GM18511 (cell line): ENCODE measurements at regions not wholly inside any gene's neighbourhood (a gene's known extent, or its start where the extent isn't known, plus 50 kb on each side); places are given as distances from the start of the nearest gene placed in this dataset.
"Not testable (repeated sequence)": the region's sequence is repeated elsewhere in the genome, so short reads cannot be mapped to it uniquely, and the experiment has no call there.

Source experiments
- ATAC-seq: cut with Tn5 transposase; IDR thresholded peaks from one replicate; pipeline ENCODE4 v1.9.1; 2021; ENCODE audit warnings: mild to moderate bottlenecking, moderate library complexity; ENCODE audit not compliant: unreplicated experiment

DNA sequence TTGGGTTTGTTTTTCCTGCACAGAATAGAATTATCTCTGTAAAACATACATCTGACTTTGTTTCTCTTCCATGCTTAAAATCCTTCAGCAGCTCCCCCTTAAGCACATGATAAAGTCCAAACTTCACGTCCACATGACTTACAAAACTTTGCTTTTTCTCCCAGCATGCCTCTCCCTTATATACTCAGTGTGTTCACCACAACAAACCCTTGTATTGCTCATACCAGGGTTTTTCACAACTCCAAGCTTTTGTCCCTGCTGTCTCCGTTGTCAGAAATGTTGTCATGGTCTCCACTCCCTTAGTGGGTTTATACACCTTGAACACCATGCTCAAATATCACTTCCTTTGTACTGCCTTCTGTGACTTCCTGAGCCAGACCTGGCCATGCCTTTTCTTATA is 91.1 kb upstream of the MITF start:
- ATAC-seq, result no peak

DNA sequence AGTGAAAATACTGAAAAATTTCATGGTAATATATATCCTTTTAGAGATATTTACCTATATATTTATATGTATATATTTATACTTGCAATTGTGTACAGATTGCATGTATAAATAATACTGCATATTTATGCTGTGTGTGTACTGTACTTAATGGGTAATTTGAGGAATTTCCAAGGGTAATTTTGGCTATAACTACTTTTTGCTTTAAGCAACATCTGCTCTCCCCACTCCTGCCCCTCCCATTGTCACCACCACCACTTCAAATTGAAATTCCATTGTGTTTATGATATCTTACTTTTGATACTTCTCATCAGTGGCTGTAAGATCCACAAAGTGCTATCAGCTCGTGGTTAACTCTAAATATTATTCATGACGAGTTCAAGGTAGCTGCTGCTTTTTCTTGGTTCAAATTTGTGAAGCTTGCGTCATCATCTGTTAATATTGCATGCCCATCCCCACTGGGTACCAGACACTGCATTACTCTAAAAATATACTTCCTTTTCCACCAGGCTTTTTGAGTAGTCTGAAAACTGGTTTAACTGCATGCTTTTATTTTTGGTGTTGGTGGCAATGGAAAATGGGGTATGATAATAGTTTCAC is 91.7 kb upstream of the MITF start:
- ATAC-seq, result no peak

DNA sequence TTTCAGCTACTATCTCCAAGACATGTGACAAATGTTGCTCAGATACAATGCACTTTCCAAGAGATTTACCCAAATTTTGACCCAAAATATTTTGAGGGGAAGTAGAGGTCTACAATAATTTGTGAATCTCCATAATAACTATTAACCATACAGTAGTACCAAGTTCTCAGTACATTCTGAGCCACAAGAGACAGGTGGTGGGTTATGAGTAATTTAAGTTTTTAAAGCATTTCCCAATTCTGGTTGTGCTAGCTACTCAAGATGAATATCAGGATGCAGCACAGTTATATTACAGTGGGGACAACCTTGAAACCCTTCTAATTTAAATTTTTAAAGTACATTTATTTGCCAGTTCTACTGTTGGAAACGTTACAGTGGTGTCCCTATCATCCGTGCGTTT is 92.2 kb upstream of the MITF start:
- ATAC-seq, result no peak

DNA sequence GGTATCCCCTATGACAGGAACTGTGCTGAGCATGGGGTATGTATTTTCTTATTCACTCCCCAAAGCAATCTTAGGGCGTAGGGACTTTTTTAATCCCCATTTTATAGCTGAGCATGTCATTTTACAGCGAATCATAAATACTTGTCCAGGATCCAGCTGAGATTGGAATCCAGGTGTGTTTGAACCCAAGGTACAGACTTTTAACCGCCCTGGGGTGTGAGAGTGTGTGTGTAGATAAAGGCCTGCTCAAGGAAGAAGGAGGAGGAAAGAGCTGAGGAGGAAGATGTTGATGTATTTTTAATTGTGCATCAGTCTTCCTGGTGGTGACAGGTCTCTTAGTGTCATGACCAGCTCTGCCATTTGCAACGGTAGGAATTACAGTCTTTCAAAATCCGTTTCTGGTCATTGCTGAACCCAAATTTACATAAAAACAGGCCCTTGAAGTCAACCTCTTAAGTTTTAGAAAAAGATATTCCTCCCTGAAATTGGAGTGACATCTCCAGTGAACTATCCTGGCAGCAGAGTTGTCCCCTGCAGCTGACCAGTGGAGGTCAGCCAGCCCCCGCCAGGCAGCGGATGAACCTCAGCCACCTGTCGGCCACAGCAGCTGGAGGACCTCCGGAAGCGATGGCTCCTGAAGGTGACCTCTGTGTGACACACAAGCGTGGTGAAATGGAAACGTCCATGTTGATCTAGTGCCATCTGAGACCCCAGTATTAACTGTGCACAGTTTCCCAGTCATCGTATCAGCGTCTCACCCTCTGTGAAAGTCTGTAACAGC is 92.8 kb upstream of the MITF start:
- ATAC-seq, result no peak

- ATAC-seq, result no peak
Measured at GRCh38 chr3:69642606-69643005, 96.7 kb upstream of the MITF start.

DNA sequence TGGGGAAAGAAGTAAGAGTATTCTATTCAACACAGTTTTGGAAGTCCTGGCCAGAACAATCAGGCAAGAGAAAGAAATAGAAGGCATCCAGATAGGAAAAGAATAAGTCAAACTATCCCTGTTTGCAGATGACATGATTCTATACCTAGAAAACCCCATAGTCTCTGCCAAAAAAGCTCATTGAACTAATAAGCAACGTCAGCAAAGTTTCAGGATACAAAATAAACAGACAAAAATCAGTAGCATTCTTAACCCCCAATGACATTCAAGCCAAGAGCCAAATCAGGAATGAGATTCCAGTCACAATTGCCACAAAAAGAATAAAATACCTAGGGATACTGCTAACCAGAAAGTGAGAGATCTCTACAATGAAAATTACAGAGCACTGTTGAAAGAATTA is 99.4 kb upstream of the MITF start:
- no peak for ATAC-seq

DNA sequence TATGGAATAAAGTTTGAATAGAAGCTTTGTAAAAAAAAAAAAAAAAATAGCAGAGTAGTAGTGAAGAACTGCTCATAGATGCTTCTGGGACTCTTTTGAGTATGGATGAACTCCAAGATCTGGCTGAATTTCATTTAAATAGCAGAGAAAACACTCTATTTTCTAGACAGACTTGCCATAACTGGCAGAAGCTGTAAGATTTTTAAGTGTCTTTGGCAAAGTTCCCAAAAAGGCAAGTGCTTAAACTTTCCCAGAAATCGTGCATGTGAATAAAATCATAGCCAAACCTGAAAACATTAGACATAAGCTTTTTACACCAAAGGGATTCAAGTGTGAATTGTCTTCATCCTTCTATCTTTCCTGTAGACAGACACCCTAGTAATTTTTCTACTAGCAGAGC is 110.3 kb upstream of the MITF start:
- ATAC-seq, result no peak

DNA sequence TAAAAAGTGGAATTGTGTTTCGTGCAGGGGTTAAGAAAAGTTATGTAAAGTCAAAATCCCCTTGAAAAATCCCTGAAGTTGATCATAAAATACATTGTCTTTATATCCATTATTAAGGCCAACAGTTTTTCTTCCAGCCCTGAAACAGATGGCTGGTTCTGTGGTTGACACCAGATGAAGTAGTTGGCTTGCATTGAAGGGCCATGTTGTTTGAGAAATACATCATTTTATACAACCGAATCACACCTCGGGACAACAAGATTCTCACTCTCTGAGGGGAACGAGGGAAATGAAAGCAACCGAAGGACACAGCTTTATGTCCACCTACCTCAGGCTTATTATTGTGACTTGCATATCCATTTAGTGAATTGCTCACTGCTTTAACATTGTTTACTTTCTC is 126.0 kb upstream of the MITF start:
- no peak for ATAC-seq

DNA sequence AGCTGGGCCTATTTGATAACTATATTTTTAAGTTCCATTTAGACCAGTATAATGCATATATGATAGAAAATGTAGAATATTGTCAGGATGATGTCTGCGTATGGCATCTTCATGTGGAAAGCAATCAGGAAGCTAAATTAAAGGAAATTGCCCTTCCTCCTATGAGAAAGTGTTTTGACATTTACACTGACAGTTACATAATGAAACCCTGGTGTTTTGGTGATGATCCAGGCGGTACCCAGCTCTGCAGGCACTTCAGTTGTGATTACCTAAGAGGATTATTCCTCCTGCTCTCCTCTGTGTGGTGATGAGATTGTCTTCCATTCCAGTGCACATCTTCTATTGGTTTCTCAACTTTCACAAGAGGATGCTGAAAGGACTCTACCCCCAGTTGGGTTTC is 126.5 kb upstream of the MITF start:
- ATAC-seq, result no peak

DNA sequence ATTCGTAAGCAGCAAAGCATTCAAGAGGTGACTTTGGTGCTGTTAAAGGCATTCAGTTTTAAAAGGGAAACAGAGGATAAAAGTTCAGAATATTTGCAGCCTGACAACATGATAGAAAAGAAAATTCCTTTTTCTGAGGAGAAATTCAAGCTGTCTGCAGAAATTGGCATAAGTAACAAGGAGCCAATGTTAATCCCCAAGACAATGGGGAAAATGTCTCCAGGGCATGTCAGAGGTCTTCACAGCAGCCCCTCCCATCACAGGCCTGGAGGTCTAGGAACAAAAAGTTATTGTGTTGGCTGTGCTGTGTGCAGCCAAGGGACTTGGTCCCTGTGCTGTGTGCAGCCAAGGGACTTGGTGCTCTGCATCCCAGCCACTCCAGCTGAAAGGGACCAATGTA is 129.7 kb upstream of the MITF start:
- ATAC-seq, result not testable (repeated sequence)

DNA sequence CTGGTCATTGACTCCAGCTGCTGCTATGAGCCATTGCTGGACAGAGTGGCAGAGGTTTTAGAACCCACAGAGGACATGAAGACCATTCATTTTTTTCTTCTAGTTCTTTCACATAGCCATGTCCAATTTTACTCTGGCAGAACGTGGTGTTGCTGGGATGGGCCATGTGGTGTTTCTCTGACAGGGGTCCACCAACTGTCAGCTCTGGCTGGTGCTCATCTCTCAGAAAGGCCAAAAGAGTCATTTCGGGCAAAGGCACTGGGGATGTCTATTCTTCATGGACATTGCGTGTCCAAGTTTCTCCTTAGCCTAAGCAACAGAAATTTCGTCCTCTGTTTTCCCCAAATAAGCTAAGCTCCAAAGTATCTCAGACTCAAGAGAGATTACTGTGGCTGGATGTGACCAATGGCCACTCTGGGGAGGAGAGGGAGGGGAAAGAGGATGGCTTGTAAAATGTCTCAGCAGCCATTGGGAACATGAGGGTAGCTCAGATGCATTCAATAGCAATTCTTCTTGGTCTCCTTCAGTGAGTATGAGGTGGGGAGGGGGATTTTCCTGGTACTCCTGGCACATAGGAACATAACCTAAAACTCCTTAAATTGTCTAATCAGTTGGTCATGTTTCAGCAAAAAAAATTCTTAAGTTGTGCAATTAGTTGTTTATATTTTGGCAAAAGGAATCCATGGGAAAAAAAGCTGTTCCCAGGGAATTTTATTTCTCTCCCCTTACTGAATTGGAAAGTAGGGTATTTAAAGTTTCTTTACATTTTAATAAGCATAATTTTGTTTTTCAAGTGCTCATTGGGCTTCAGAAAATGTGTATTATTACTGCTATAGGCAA is 131.6 kb upstream of the MITF start:
- no peak for ATAC-seq

- no peak for ATAC-seq
Measured at GRCh38 chr3:69605867-69606266, 133.4 kb upstream of the MITF start.

DNA sequence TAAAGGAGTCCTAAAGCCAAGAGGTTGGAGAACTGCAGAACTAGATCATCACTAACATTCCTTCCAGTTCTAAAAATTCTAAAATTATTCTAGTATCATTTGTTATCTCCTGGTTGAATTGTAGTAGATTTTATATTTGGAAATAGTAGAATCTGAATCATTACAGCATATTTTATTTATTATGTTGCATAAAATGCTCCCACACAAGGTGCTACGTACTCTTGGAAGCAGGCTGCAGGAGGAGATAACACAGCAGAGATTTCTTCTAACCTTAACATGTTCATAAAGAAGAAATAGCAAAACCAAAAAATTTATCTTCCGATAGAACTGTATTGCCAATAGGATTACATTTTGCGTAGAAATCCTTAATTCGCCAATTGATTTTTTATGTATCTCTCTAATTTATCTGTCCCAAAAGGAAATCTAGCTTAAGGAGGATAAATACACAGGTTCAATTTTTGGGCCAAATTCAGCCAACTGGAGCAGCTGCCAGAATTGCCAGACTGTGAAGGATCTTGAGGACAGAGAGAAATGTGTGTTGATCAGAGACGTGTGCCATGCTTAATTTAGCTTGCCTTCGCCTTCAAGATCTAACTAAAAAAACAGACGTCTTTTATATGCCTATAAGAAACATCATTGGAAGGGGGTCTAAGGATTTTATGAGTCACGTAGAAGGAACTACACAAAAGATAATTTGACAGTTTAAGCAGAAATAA is 134.4 kb upstream of the MITF start:
- no peak for ATAC-seq

- ATAC-seq, result no peak
Measured at GRCh38 chr3:69602112-69602511, 137.2 kb upstream of the MITF start.

- ATAC-seq, result no peak
Measured at GRCh38 chr3:69594286-69594685, 145.0 kb upstream of the MITF start.

- no peak for ATAC-seq
Measured at GRCh38 chr3:69591164-69591736, 148.0 kb upstream of the MITF start.

- ATAC-seq, result no peak
Measured at GRCh38 chr3:69590111-69590510, 149.2 kb upstream of the MITF start.

GRCh38 chr3:69588170-69588569 is 151.1 kb upstream of the MITF start:
- no peak for ATAC-seq

- no peak for ATAC-seq
Measured at GRCh38 chr3:69585472-69585871, 153.8 kb upstream of the MITF start.

DNA sequence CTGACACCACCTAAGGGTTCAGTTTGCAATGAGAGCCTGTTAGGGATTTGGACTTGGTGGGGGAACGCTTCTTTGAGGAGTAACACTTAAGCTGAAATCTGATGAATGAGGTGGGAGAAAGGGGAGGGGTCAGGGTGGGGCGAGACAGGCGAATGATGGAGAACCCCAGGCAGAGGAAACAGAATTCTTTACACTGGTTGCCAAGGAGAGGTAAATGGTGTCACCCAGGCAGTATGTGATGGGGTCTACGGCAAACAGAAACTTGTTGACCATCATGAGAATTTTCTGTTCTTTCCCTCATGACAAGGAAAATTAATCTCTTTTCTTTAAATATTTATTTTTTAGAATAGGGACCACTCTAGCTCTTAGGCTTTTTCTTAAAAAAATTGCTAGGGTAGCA is 157.2 kb upstream of the MITF start:
- ATAC-seq, result no peak
